Keratinocyte (primary cell): ENCODE measurements at regions not wholly inside any gene's neighbourhood (a gene's known extent, or its start where the extent isn't known, plus 50 kb on each side); places are given as distances from the start of the nearest gene placed in this dataset.

ENCODE experiments used
- DNase-seq: peaks from one replicate; pipeline ENCODE4 v3.0.0-alpha.2; 2011; ENCODE audit warnings: low read depth, missing footprints, low spot score
- FAIRE-seq: peaks from 2 replicates; lab custom pipeline; 2011; peaks lifted over from hg19 to GRCh38; lab: Jason Lieb, UNC
- H2AFZ ChIP-seq: 2 replicates; pipeline ENCODE4 v1.6.0; 2012; ENCODE audit warnings: low read length, control low read depth, inconsistent platforms; ENCODE audit not compliant: control insufficient read depth
- H3K27ac ChIP-seq: 2 replicates; pipeline ENCODE4 v1.5.1; 2011; ENCODE audit warnings: low read length; ENCODE audit not compliant: control insufficient read depth, insufficient read depth
- H3K27me3 ChIP-seq: 3 replicates; pipeline ENCODE4 v1.6.0; 2011; ENCODE audit warnings: low read length; ENCODE audit not compliant: control insufficient read depth, insufficient read depth; ENCODE audit errors: extremely low read depth
- H3K36me3 ChIP-seq, 2 experiments: 2 replicates in 1 of 2; 3 replicates in 1 of 2; pipeline ENCODE4 v1.5.1; 2011; ENCODE audit warnings: low read length in 2 of 2, mild to moderate bottlenecking in 1 of 2; ENCODE audit not compliant: control insufficient read depth in 2 of 2, insufficient read depth in 2 of 2; ENCODE audit errors: extremely low read depth in 1 of 2
- H3K4me1 ChIP-seq: 3 replicates; pipeline ENCODE4 v1.5.1; 2011; ENCODE audit warnings: low read length; ENCODE audit not compliant: control insufficient read depth, insufficient read depth; ENCODE audit errors: extremely low read depth
- H3K4me2 ChIP-seq: 3 replicates; pipeline ENCODE4 v1.6.0; 2011; ENCODE audit warnings: low read depth, low read length; ENCODE audit not compliant: control insufficient read depth, insufficient read depth; ENCODE audit errors: extremely low read depth
- H3K4me3 ChIP-seq, 3 experiments: fragments of 200-600 bp in 1 of 3; sonication (generic) in 1 of 3; 2 replicates in 2 of 3; 3 replicates in 1 of 3; pipeline ENCODE4 v1.5.1; 2011 to 2016; ENCODE audit warnings: low read length in 3 of 3, mild to moderate bottlenecking in 3 of 3, control low read depth in 2 of 3, inconsistent platforms in 1 of 3, low read depth in 1 of 3, mixed read lengths in 1 of 3, mixed run types in 1 of 3, moderate library complexity in 1 of 3; ENCODE audit not compliant: control insufficient read depth in 2 of 3, insufficient read depth in 2 of 3; ENCODE audit errors: extremely low read depth in 1 of 3
- H3K79me2 ChIP-seq: 2 replicates; pipeline ENCODE4 v1.6.0; 2012; ENCODE audit warnings: low read length; ENCODE audit not compliant: control insufficient read depth, insufficient read depth
- H3K9ac ChIP-seq: 3 replicates; pipeline ENCODE4 v1.6.0; 2011; ENCODE audit warnings: low read length; ENCODE audit not compliant: control insufficient read depth, insufficient read depth; ENCODE audit errors: extremely low read depth
- H3K9me1 ChIP-seq: 3 replicates; pipeline ENCODE4 v1.6.0; 2011; ENCODE audit warnings: low read length; ENCODE audit not compliant: control insufficient read depth, insufficient read depth; ENCODE audit errors: extremely low read depth
- H3K9me3 ChIP-seq: 2 replicates; pipeline ENCODE4 v1.5.1; 2012; ENCODE audit warnings: low read depth, low read length; ENCODE audit not compliant: control insufficient read depth
- H4K20me1 ChIP-seq: 3 replicates; pipeline ENCODE4 v1.6.0; 2011; ENCODE audit warnings: low read length; ENCODE audit not compliant: control insufficient read depth, insufficient read depth; ENCODE audit errors: extremely low read depth
- CTCF ChIP-seq, 3 experiments: IDR thresholded peaks in 1 of 3; conservative IDR thresholded peaks in 1 of 3; optimal IDR thresholded peaks in 1 of 3; 2 replicates in 2 of 3; 3 replicates in 1 of 3; pipeline versions ENCODE3 to v1.5.1; 2011; ENCODE audit warnings: low read length in 3 of 3, mild to moderate bottlenecking in 3 of 3, moderate library complexity in 2 of 3, control low read depth in 1 of 3, inconsistent platforms in 1 of 3; ENCODE audit not compliant: insufficient read depth in 2 of 3; ENCODE audit errors: extremely low read depth in 1 of 3
- EZH2 ChIP-seq: IDR thresholded peaks from one replicate; pipeline ENCODE4 v1.6.1; 2012; ENCODE audit warnings: inconsistent platforms, mild to moderate bottlenecking, low read length, moderate library complexity
- dilution Hi-C: fragments of 300-500 bp; cut with MboI; formaldehyde crosslinking; loops from one replicate; pipeline ENCODE4 v1.7.0; 2020; ENCODE audit warnings: low sequenced_read_pairs; ENCODE audit not compliant: extremely low pct_ligation_motif_present

GRCh38 chr14:82757776-82758175, 1224.1 kb upstream of the SEL1L start:
- H3K9me3 ChIP-seq = no peaks in the 10 kb centered on the region
- no peak overlapping the region for H2AFZ ChIP-seq
- TF ChIP-seq EZH2 (no peak), CTCF (optimal IDR thresholded peaks at IDR 0.05 in 1 of 3, IDR thresholded peaks at IDR 0.05 in 1 of 3, conservative IDR thresholded peaks at IDR 0.05 in 1 of 3; ENCODE audit: extremely low read depth in 1 of 3, insufficient read depth in 2 of 3, low read length in 3 of 3) (no peak)
- no peak overlapping the region for H3K9ac ChIP-seq
- no peak for FAIRE-seq
- no peaks in the 10 kb centered on the region for H3K9me1 ChIP-seq
- dilution Hi-C loops = no loop called here
- DNase-seq = no peak
- H3K79me2 ChIP-seq = no peaks in the 10 kb centered on the region
- no peaks in the 10 kb centered on the region for H4K20me1 ChIP-seq
- H3K27me3 ChIP-seq = no peaks in the 10 kb centered on the region
- no peak overlapping the region for H3K4me2 ChIP-seq
- no peak overlapping the region for H3K4me3 ChIP-seq
- H3K4me1 ChIP-seq = no peaks in the 10 kb centered on the region
- H3K27ac ChIP-seq = no peak overlapping the region
- no peaks in the 10 kb centered on the region for H3K36me3 ChIP-seq

GRCh38 chr14:82759656-82760055, 1226.0 kb upstream of the SEL1L start:
- no peak for TF ChIP-seq CTCF (optimal IDR thresholded peaks at IDR 0.05 in 1 of 3, IDR thresholded peaks at IDR 0.05 in 1 of 3, conservative IDR thresholded peaks at IDR 0.05 in 1 of 3; ENCODE audit: extremely low read depth in 1 of 3, insufficient read depth in 2 of 3, low read length in 3 of 3)
- TF ChIP-seq EZH2 = no peak
- no peaks in the 10 kb centered on the region for H3K79me2 ChIP-seq
- no peak overlapping the region for H3K9ac ChIP-seq
- DNase-seq (no peak), FAIRE-seq (no peak)
- no peaks in the 10 kb centered on the region for H3K9me1 ChIP-seq
- H3K4me1 ChIP-seq = no peaks in the 10 kb centered on the region
- no peaks in the 10 kb centered on the region for H4K20me1 ChIP-seq
- no peak overlapping the region for H2AFZ ChIP-seq
- no peak overlapping the region for H3K27ac ChIP-seq
- no peak overlapping the region for H3K4me3 ChIP-seq
- no peaks in the 10 kb centered on the region for H3K9me3 ChIP-seq
- no peaks in the 10 kb centered on the region for H3K27me3 ChIP-seq
- no peak overlapping the region for H3K4me2 ChIP-seq
- no peaks in the 10 kb centered on the region for H3K36me3 ChIP-seq
- dilution Hi-C loops = no loop called here
